HCT116 (cell line): ENCODE measurements at regions not wholly inside any gene's neighbourhood (a gene's known extent, or its start where the extent isn't known, plus 50 kb on each side); places are given as distances from the start of the nearest gene placed in this dataset.

Experiments
- CTCF ChIP-seq, 3 experiments: fragments of 200-600 bp in 1 of 3; sonication (generic) in 1 of 3; IDR thresholded peaks in 2 of 3; conservative IDR thresholded peaks in 1 of 3; 2 replicates each; pipeline ENCODE4 v1.5.1; 2012 to 2017; ENCODE audit warnings: low read depth in 2 of 3, low read length in 2 of 3, antibody characterized with exemption in 1 of 3, borderline replicate concordance in 1 of 3, control low read depth in 1 of 3, mild to moderate bottlenecking in 1 of 3, mixed read lengths in 1 of 3, mixed run types in 1 of 3, moderate library complexity in 1 of 3; ENCODE audit not compliant: insufficient read depth in 1 of 3
- EZH2phosphoT487 ChIP-seq: fragments of 200-600 bp; IDR thresholded peaks from 2 replicates; pipeline ENCODE4 v1.6.1; 2018; ENCODE audit warnings: antibody characterized with exemption, borderline replicate concordance
- MAX ChIP-seq: IDR thresholded peaks from 2 replicates; pipeline ENCODE4 v1.6.1; 2012
- POLR2A ChIP-seq: IDR thresholded peaks from 2 replicates; pipeline ENCODE4 v1.7.0; 2011; ENCODE audit warnings: borderline replicate concordance; ENCODE audit not compliant: insufficient read depth, insufficient read length; ENCODE audit errors: extremely low read depth
- POLR2AphosphoS5 ChIP-seq: IDR thresholded peaks from 2 replicates; pipeline ENCODE4 v1.6.1; 2011; ENCODE audit warnings: mild to moderate bottlenecking, low read depth, low read length, moderate library complexity
- ZNF274 ChIP-seq: fragments of 200-500 bp; sonication (Bioruptor generic); IDR thresholded peaks from 2 replicates; pipeline ENCODE4 v1.6.1; 2014; ENCODE audit warnings: mild to moderate bottlenecking, low read depth, low read length, inconsistent platforms

- TF ChIP-seq CTCF (IDR thresholded peaks at IDR 0.05 in 2 of 3, conservative IDR thresholded peaks at IDR 0.05 in 1 of 3; ENCODE audit: borderline replicate concordance in 1 of 3, insufficient read depth in 1 of 3, low read depth in 2 of 3, low read length in 2 of 3) (no peak), ZNF274 (no peak), EZH2phosphoT487 (no peak), MAX (no peak), POLR2AphosphoS5 (no peak), POLR2A (no peak)
Observed at GRCh38 chr12:107356266-107356936, 263.1 kb upstream of the CRY1 start.
